ENCODE measurements at regions not wholly inside any gene's neighbourhood (a gene's known extent, or its start where the extent isn't known, plus 50 kb on each side); places are given as distances from the start of the nearest gene placed in this dataset.

GRCh38 chr3:88616413-88616812, 466.7 kb downstream of the C3orf38 start:
- DNase-seq (ENCODE audit: insufficient read length, low spot score) (no peak), FAIRE-seq (no peak)

DNA sequence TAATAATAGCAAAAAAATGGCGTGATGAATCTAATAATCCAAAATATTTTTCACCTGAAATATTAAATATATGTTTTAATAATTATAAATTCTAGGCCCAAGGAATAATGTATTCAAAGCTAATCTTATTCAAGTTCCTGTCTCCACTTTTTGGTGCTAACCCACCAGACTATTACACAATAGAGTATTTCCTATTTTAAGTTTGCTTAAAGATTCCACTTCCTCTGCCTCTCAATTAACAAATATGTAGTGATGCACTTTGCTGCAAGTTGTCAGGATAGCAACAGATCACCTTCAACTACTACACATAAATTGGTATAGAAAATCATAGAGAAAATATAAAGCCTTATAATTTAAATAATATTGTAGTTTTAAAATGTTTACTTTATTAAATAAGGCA, 467.5 kb downstream of the C3orf38 start:
- no peak for DNase-seq (ENCODE audit: insufficient read length, low spot score)
- FAIRE-seq: no peak
- TF ChIP-seq SPI1 (IDR thresholded peaks at IDR 0.05; ENCODE audit: low read depth, low read length): no peak
- no peak for TF ChIP-seq PAX5 (IDR thresholded peaks at IDR 0.05; ENCODE audit: insufficient read depth, low read length, severe bottlenecking)
- TF ChIP-seq POU2F2 (IDR thresholded peaks at IDR 0.05; ENCODE audit: low read depth, low read length): no peak
- TF ChIP-seq POLR2AphosphoS5 (IDR thresholded peaks at IDR 0.05; ENCODE audit: low read depth, low read length): no peak
- TF ChIP-seq TAF1 (IDR thresholded peaks at IDR 0.05; ENCODE audit: low read depth, low read length): no peak
- TF ChIP-seq POLR2A (IDR thresholded peaks at IDR 0.05; ENCODE audit: low read depth, low read length): no peak

More at GRCh38 chr3:88616413-88616812, 466.7 kb downstream of the C3orf38 start:
- TF ChIP-seq SPI1 (IDR thresholded peaks at IDR 0.05; ENCODE audit: low read depth, low read length): no peak
- TF ChIP-seq POU2F2 (IDR thresholded peaks at IDR 0.05; ENCODE audit: low read depth, low read length): no peak
- TF ChIP-seq POLR2A (IDR thresholded peaks at IDR 0.05; ENCODE audit: low read depth, low read length): no peak
- TF ChIP-seq POLR2AphosphoS5 (IDR thresholded peaks at IDR 0.05; ENCODE audit: low read depth, low read length): no peak
- TF ChIP-seq PAX5 (IDR thresholded peaks at IDR 0.05; ENCODE audit: insufficient read depth, low read length, severe bottlenecking): no peak
- no peak for TF ChIP-seq TAF1 (IDR thresholded peaks at IDR 0.05; ENCODE audit: low read depth, low read length)

GRCh38 chr3:88618021-88618645, 468.4 kb downstream of the C3orf38 start:
- FAIRE-seq (no peak), DNase-seq (ENCODE audit: insufficient read length, low spot score) (no peak)
- no peak for TF ChIP-seq TAF1 (IDR thresholded peaks at IDR 0.05; ENCODE audit: low read depth, low read length)
- TF ChIP-seq SPI1 (IDR thresholded peaks at IDR 0.05; ENCODE audit: low read depth, low read length): no peak
- TF ChIP-seq POLR2A (IDR thresholded peaks at IDR 0.05; ENCODE audit: low read depth, low read length): no peak
- no peak for TF ChIP-seq POLR2AphosphoS5 (IDR thresholded peaks at IDR 0.05; ENCODE audit: low read depth, low read length)
- no peak for TF ChIP-seq POU2F2 (IDR thresholded peaks at IDR 0.05; ENCODE audit: low read depth, low read length)
- no peak for TF ChIP-seq PAX5 (IDR thresholded peaks at IDR 0.05; ENCODE audit: insufficient read depth, low read length, severe bottlenecking)

GRCh38 chr3:88621586-88621985, 471.8 kb downstream of the C3orf38 start:
- TF ChIP-seq POU2F2 (IDR thresholded peaks at IDR 0.05; ENCODE audit: low read depth, low read length): no peak
- no peak for TF ChIP-seq POLR2A (IDR thresholded peaks at IDR 0.05; ENCODE audit: low read depth, low read length)
- TF ChIP-seq POLR2AphosphoS5 (IDR thresholded peaks at IDR 0.05; ENCODE audit: low read depth, low read length): no peak
- no peak for TF ChIP-seq TAF1 (IDR thresholded peaks at IDR 0.05; ENCODE audit: low read depth, low read length)
- no peak for TF ChIP-seq PAX5 (IDR thresholded peaks at IDR 0.05; ENCODE audit: insufficient read depth, low read length, severe bottlenecking)
- TF ChIP-seq SPI1 (IDR thresholded peaks at IDR 0.05; ENCODE audit: low read depth, low read length): no peak
- FAIRE-seq (no peak), DNase-seq (ENCODE audit: insufficient read length, low spot score) (no peak)

- DNase-seq (ENCODE audit: insufficient read length, low spot score) (no peak), FAIRE-seq (no peak)
- TF ChIP-seq POLR2AphosphoS5 (IDR thresholded peaks at IDR 0.05; ENCODE audit: low read depth, low read length): no peak
- no peak for TF ChIP-seq PAX5 (IDR thresholded peaks at IDR 0.05; ENCODE audit: insufficient read depth, low read length, severe bottlenecking)
- no peak for TF ChIP-seq SPI1 (IDR thresholded peaks at IDR 0.05; ENCODE audit: low read depth, low read length)
- no peak for TF ChIP-seq POLR2A (IDR thresholded peaks at IDR 0.05; ENCODE audit: low read depth, low read length)
- TF ChIP-seq TAF1 (IDR thresholded peaks at IDR 0.05; ENCODE audit: low read depth, low read length): no peak
- TF ChIP-seq POU2F2 (IDR thresholded peaks at IDR 0.05; ENCODE audit: low read depth, low read length): no peak
Measured at GRCh38 chr3:88623709-88624108, 473.9 kb downstream of the C3orf38 start.

DNA sequence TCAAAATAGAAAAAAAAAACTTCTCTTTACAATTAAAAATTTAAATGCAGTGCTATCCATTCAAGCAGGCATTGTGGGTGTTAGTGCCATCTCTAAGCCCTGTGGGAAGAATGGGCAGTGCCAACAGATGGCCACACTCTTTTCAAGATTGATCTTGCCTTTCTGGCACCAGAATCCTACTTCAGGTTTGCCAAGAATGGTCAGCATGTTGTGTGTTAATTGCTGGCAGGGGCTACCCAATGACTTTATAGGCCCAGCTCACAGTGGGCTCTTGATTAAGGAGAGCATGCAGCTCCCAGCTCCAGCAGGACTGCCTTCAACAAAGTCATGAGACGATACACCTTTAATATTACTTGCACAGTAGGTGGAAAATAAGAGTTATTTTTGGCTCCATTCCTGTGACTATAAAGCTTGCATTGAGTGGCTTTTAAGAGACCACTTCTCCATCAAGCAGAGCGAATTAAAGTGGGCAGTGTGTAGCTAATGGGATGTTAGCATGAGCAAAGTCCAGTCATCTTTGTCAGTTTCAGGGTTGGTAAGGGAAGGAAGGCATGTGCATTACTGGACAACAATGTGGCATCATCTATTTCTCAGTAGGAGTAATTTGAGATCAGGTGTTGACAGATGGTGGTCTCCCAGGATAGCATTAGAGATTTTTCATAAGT, 476.8 kb downstream of the C3orf38 start:
- DNase-seq (ENCODE audit: insufficient read length, low spot score) (no peak), FAIRE-seq (no peak)

GRCh38 chr3:88628901-88629300, 478.5 kb upstream of the EPHA3 start:
- no peak for FAIRE-seq
- no peak for DNase-seq (ENCODE audit: insufficient read length, low spot score)
- TF ChIP-seq POLR2A (IDR thresholded peaks at IDR 0.05; ENCODE audit: low read depth, low read length): no peak
- TF ChIP-seq SPI1 (IDR thresholded peaks at IDR 0.05; ENCODE audit: low read depth, low read length): no peak
- no peak for TF ChIP-seq TAF1 (IDR thresholded peaks at IDR 0.05; ENCODE audit: low read depth, low read length)
- no peak for TF ChIP-seq PAX5 (IDR thresholded peaks at IDR 0.05; ENCODE audit: insufficient read depth, low read length, severe bottlenecking)
- no peak for TF ChIP-seq POU2F2 (IDR thresholded peaks at IDR 0.05; ENCODE audit: low read depth, low read length)
- TF ChIP-seq POLR2AphosphoS5 (IDR thresholded peaks at IDR 0.05; ENCODE audit: low read depth, low read length): no peak

More for the DNA sequence above, 476.8 kb downstream of the C3orf38 start:
- no peak for TF ChIP-seq PAX5 (IDR thresholded peaks at IDR 0.05; ENCODE audit: insufficient read depth, low read length, severe bottlenecking)
- no peak for TF ChIP-seq POLR2A (IDR thresholded peaks at IDR 0.05; ENCODE audit: low read depth, low read length)
- no peak for TF ChIP-seq POLR2AphosphoS5 (IDR thresholded peaks at IDR 0.05; ENCODE audit: low read depth, low read length)
- no peak for TF ChIP-seq SPI1 (IDR thresholded peaks at IDR 0.05; ENCODE audit: low read depth, low read length)
- no peak for TF ChIP-seq POU2F2 (IDR thresholded peaks at IDR 0.05; ENCODE audit: low read depth, low read length)
- no peak for TF ChIP-seq TAF1 (IDR thresholded peaks at IDR 0.05; ENCODE audit: low read depth, low read length)

- no peak for FAIRE-seq
- no peak for DNase-seq (ENCODE audit: insufficient read length, low spot score)
- TF ChIP-seq POLR2A (IDR thresholded peaks at IDR 0.05; ENCODE audit: low read depth, low read length) (no peak), PAX5 (IDR thresholded peaks at IDR 0.05; ENCODE audit: insufficient read depth, low read length, severe bottlenecking) (no peak), SPI1 (IDR thresholded peaks at IDR 0.05; ENCODE audit: low read depth, low read length) (no peak), TAF1 (IDR thresholded peaks at IDR 0.05; ENCODE audit: low read depth, low read length) (no peak), POU2F2 (IDR thresholded peaks at IDR 0.05; ENCODE audit: low read depth, low read length) (no peak), POLR2AphosphoS5 (IDR thresholded peaks at IDR 0.05; ENCODE audit: low read depth, low read length) (no peak)
Measured at GRCh38 chr3:88632226-88632625, 475.2 kb upstream of the EPHA3 start.

- DNase-seq (ENCODE audit: insufficient read length, low spot score) (no peak), FAIRE-seq (no peak)
- no peak for TF ChIP-seq PAX5 (IDR thresholded peaks at IDR 0.05; ENCODE audit: insufficient read depth, low read length, severe bottlenecking)
- no peak for TF ChIP-seq POLR2A (IDR thresholded peaks at IDR 0.05; ENCODE audit: low read depth, low read length)
- no peak for TF ChIP-seq SPI1 (IDR thresholded peaks at IDR 0.05; ENCODE audit: low read depth, low read length)
- no peak for TF ChIP-seq POU2F2 (IDR thresholded peaks at IDR 0.05; ENCODE audit: low read depth, low read length)
- TF ChIP-seq TAF1 (IDR thresholded peaks at IDR 0.05; ENCODE audit: low read depth, low read length): no peak
- TF ChIP-seq POLR2AphosphoS5 (IDR thresholded peaks at IDR 0.05; ENCODE audit: low read depth, low read length): no peak
Measured at GRCh38 chr3:88640581-88640980, 466.8 kb upstream of the EPHA3 start.

Data from GM12891 (cell line).